Effector CD4-positive, alpha-beta T cell (primary cell): ENCODE measurements at regions not wholly inside any gene's neighbourhood (a gene's known extent, or its start where the extent isn't known, plus 50 kb on each side); places are given as distances from the start of the nearest gene placed in this dataset.
"Not testable (repeated sequence)": the region's sequence is repeated elsewhere in the genome, so short reads cannot be mapped to it uniquely, and the experiment has no call there.

Source experiments
- DNase-seq: peaks from one replicate; pipeline ENCODE4 v3.0.0-alpha.2; 2020

- no peak for DNase-seq
Observed at GRCh38 chr17:5870231-5870953, 199.8 kb upstream of the WSCD1 start.

DNA sequence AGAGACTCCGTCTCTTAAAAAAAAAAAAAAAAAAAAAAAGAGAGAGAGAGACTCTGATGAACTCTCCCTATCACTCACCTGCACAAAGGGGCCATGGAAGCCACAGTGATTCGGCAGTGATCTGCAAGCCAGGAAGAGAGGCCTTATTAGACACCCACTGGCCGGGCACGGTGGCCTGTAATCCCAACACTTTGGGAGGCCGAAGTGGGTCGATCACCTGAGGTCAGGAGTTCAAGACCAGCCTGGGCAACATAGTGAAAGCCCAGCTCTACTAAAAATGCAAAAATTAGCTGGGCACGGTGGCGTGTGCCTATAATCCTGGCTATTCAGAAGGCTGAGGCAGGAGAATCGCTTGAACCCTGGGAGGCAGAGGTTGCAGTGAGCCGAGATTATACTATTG, 198.5 kb upstream of the WSCD1 start:
- no peak for DNase-seq

DNA sequence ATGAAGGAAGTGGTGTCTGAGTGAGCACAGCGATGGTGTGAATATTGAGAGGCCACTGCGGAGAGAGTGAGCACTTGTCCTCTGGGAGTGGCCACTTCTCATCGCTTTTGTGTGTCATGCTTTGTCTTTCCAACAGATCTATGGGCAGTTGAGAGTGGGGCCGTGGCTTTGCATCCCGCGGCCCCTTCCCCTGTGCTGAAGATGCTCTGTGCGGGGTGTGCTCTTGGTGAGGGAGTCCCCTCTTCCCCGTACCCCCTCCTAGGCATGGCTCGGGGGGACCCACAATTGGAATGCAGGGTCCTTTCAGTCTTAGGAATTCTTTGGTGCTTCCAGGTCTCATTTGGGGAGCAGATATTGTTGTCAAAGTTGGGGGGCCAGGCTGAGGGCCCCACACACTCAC, 197.3 kb upstream of the WSCD1 start:
- DNase-seq: no peak

DNA sequence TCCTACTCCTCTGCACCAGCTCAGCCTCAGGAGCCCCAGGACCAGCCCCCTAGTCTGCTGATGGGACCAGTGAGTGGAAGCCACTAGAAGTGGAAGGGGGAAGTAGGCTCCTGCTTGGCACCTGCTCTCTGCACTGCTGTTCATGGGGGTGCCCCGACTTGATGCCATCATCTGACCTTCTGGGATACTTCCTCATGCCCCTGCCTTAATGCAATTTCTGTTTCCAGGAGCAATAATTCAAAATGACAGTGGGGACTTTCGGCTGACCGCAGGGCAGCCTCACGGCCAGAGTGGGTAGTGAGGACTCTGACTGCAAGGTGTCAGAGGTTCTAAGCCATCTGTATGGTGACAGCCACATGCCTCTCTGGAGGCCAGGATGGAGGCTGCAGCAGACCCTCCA, 196.4 kb upstream of the WSCD1 start:
- no peak for DNase-seq

GRCh38 chr17:5874486-5874885, 195.7 kb upstream of the WSCD1 start:
- no peak for DNase-seq

DNA sequence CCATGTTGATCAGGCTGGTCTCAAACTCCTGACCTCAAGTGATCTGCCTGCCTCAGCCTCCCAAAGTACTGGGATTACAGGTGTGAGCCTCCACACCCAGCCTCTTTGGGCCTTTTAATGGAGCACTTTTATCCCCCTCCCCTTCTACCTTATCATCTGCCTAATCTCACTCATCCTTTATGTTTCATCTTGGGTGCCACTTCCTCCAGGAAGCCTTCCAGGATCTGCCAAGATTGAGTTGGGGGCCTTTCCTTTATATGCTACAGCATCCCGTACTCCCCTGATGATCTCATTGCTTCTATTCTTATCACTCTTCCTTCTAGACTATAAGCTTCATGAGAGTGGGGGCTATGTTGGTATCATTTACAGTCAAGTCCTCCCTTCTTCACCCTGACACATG, 192.8 kb upstream of the WSCD1 start:
- no peak for DNase-seq

DNA sequence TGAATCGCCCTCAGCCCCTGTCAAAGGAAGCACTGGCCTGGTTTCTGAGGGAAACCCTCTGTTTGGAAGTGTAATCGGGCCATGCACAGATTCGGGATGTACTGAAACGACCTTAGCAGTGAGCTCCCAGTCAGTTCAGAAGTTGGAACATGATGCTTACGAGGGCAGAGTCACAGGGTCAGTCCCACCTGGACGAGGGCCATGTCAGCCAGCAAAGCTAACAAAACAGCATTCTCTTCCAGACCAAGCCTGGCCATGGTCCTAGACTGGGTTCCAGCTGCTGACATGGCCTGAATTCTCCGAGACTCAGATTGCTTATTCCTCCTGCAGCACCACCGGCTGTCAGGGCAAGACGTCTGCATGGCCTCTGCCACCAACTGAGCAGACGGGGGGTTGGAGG, 192.2 kb upstream of the WSCD1 start:
- no peak for DNase-seq

- DNase-seq: no peak
Observed at GRCh38 chr17:5881849-5882248, 188.3 kb upstream of the WSCD1 start.

- no peak for DNase-seq
Observed at GRCh38 chr17:5883775-5884665, 186.2 kb upstream of the WSCD1 start.

- DNase-seq: no peak
Observed at GRCh38 chr17:5885336-5885735, 184.8 kb upstream of the WSCD1 start.

- DNase-seq: no peak
Observed at GRCh38 chr17:5888811-5889210, 181.4 kb upstream of the WSCD1 start.

- DNase-seq: no peak
Observed at GRCh38 chr17:5892921-5893675, 177.1 kb upstream of the WSCD1 start.

DNA sequence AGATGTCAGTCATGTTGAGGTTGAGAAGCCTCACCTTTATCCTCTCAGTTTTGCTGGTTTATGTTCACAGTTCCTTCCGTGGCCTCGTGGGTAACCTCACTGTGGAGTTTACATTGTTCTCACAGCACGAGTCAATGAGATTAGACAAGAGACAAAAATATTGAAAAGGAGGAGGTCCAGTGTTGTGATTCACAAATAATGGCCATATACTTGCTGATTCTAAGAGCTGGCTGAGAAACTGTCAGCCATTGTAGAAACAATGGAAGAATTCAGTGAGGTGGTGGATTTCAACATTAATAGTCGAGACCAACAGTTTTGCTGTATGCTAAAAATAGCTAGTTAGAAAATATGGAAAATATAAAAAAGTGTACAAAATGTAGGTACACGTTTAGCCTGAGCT, 176.4 kb upstream of the WSCD1 start:
- no peak for DNase-seq

DNA sequence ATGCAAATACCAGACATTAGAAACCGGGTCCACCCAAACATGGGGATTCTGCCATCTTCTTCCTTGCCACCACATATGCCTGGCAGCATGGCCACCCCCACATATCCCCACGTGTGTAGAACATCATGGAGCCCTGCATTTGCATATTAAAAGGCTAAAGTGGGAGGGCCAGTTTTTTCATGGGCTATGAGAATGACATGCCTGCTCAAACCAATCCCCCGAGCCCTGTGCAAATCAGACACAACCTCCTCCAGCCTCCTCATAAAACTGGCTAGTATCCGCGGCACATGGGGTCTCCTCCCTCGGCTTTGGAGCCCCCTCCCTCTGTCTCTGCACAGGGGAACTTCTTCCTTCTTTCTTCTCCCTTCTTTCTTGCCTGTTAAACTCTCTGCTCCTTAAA, 174.9 kb upstream of the WSCD1 start:
- DNase-seq: no peak

GRCh38 chr17:5896215-5896614, 174.0 kb upstream of the WSCD1 start:
- no peak for DNase-seq

GRCh38 chr17:5897275-5897911, 172.8 kb upstream of the WSCD1 start:
- no peak for DNase-seq

DNA sequence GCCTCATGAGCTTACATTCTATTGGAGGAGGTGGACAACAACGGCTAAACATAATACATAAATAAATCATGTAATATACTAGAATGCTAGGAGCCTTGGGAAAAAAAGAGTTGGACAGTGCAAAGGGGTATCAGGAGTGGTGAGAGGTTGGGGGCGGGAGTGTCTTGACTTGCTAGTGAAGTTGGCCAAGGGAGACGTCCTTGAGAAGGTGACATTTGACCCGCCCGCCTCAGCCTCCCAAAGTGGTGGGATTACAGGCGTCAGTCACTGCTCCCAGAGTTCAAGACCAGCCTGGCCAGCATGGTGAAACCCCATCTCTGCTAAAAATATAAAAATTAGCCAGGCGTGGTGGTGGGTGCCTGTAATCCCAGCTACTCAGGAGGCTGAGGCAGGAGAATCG, 172.2 kb upstream of the WSCD1 start:
- DNase-seq: not testable (repeated sequence)

- no peak for DNase-seq
Observed at GRCh38 chr17:5898406-5898805, 171.8 kb upstream of the WSCD1 start.

- DNase-seq: no peak
Observed at GRCh38 chr17:5899496-5900195, 170.5 kb upstream of the WSCD1 start.

GRCh38 chr17:5901731-5902130, 168.4 kb upstream of the WSCD1 start:
- DNase-seq: no peak

DNA sequence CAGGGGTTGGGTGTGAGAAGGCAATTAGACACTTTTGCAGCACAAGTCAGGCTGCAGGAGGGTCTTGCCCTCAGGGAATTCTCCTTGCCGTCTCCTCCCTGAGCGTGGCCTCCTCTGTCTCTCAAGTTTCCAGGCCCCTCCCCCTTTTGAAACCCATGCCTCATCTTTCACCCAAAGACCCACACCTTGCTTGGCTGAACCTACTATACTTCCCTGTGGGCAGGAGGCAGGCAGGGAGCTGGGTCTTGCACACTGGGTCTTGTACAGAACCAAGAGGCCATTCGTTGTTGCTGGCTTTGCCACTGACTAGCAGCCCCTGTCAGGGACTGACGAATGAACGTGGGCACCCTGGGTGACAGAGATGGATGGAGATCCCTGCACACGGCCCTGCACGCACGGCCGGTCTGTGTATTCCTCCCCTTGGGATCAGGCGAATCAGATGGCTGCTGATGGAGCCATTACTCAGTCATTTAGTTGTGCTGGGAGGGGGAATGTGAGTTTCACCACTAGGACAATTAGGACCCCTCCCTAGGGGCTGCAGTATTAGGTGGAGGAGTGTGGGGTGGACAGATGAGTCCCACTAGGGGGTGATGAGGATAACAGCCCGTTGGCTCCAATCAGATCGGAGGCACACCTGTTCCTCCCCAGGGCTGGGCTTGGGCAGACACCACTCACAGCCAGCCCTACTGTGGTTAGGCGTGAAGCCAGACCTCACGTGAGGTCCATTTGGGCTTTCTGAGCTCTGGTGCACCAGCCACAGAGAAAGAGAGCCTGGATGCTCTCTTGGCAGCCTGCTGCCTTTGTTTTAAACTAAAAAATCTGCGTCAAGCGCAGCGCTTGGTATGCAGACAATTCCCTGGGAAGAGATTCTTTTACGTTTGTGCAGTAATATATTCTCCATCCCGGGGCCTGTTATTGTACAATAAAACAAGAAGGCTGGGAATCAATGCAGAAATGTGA, 167.7 kb upstream of the WSCD1 start:
- DNase-seq: no peak
